Gastrocnemius medialis (tissue), 4 donors: ENCODE measurements at regions not wholly inside any gene's neighbourhood (a gene's known extent, or its start where the extent isn't known, plus 50 kb on each side); places are given as distances from the start of the nearest gene placed in this dataset.

Experiments used
- ATAC-seq, 2 donors: fragments of 150-250 bp; one replicate each; pipeline ENCODE4 v1.9.1; 2016
- DNase-seq, 2 donors: peaks; one replicate each; pipeline ENCODE4 v3.0.0-alpha.2; 2019
- H3K27ac ChIP-seq, 4 donors: fragments of 200-600 bp; sonication (generic); 1 replicate in 1 of 4; 2 replicates in 3 of 4; pipeline ENCODE4 v1.5.1; 2016 to 2018; ENCODE audit warnings: mild to moderate bottlenecking in 2 of 4, moderate library complexity in 1 of 4
- H3K27me3 ChIP-seq, 3 donors: fragments of 200-600 bp; sonication (generic) in 2 of 3; 1 replicate in 1 of 3; 2 replicates in 2 of 3; pipeline versions ENCODE4 v1.5.1 to v1.6.0; 2016 to 2019; ENCODE audit warnings: mild to moderate bottlenecking in 1 of 3, moderate library complexity in 1 of 3
- H3K36me3 ChIP-seq, 2 donors: fragments of 200-600 bp; sonication (generic) in 1 of 2; one replicate each; pipeline ENCODE4 v1.5.1; 2017 to 2018
- H3K4me1 ChIP-seq, 2 donors: fragments of 200-600 bp; sonication (generic) in 1 of 2; one replicate each; pipeline ENCODE4 v1.5.1; 2016 to 2017; ENCODE audit warnings: mild to moderate bottlenecking in 2 of 2
- H3K4me3 ChIP-seq, 4 donors: fragments of 200-600 bp; sonication (generic) in 3 of 4; 1 replicate in 1 of 4; 2 replicates in 3 of 4; pipeline ENCODE4 v1.5.1; 2016 to 2019; ENCODE audit warnings: mild to moderate bottlenecking in 2 of 4
- H3K9me3 ChIP-seq, 3 donors: fragments of 200-600 bp; sonication (generic) in 2 of 3; 1 replicate in 1 of 3; 2 replicates in 2 of 3; pipeline ENCODE4 v1.5.1; 2016 to 2019
- CTCF ChIP-seq, 5 experiments: fragments of 450-650 bp in 3 of 5; fragments of 200-600 bp in 2 of 5; sonication (generic) in 2 of 5; IDR thresholded peaks in 4 of 5; conservative IDR thresholded peaks in 1 of 5; 1 replicate in 4 of 5; 2 replicates in 1 of 5; pipeline ENCODE4 v1.5.1; 2016 to 2019; ENCODE audit warnings: antibody characterized with exemption in 5 of 5, mild to moderate bottlenecking in 3 of 5, moderate library complexity in 3 of 5
- POLR2A ChIP-seq, 2 donors: fragments of 450-650 bp; IDR thresholded peaks; one replicate each; pipeline ENCODE4 v1.6.1; 2017; ENCODE audit warnings: antibody characterized with exemption in 2 of 2, mild to moderate bottlenecking in 2 of 2, moderate library complexity in 2 of 2
- in situ Hi-C, 4 donors: fragments of 200-750 bp; cut with MboI; loops; one replicate each; pipeline versions ENCODE4 v1.15.0 to v1.8.0; 2017; ENCODE audit warnings: low sequenced_read_pairs in 4 of 4
- intact Hi-C: fragments of 100-400 bp; cut with DNase I; formaldehyde crosslinking; loops from one replicate; pipeline ENCODE4 v1.15.1; 2023; ENCODE audit warnings: low total_unique reads

DNA sequence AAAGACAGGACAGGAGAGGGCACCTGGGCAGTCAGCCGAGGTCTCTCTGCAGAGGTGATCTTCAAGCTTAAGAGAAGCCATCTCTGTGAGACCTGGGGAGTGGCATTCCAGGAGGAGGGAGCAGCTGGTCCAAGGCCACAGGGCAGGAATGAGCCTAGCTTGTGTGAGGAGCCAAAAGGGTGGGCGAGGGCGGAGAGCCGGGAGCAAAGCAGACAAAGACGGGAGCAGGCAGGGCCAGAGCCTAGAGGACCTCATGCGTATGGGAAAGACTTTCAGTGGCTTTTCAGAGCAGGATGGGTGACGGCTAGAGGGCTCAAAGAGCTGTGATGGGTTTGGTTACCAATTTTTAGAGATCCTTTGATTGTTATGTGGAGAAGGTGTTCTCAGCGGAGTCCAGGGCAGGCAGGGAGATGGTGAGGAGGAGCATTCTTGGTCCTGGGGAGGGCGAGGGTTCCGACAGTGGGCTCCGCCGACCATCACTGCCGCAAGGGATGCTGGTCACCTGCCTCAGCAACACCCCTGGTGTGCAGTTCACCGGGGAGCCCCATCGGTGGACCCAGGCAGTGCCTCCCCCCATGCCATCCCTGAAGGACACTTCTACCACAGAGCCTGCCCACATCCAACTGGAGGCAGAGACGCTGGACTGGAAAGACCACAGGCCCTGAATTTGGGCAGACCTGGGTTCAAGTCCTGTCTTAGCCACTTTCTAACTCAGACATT, 122.9 kb upstream of the IRF2BP2 start:
- intact Hi-C loops = no loop called here
- ATAC-seq = no peak

DNA sequence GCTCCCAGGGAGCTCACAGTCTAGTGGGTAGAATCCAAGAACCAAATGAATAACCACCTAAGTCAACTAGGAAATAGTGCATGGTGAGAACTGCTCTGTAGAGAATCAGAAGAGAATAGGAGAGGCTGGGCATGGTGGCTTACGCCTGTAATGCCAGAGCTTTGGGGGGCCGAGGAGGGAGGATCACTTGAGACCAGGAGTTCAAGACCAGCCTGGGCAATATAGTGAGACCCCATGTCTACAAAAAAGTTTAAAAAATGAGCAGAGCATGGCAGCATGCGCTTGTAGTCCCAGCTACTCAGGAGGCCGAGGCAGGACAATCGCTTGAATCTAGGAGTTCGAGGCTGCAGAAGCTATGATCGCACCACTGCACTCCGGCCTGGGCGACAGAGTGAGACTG, 122.3 kb upstream of the IRF2BP2 start:
- no peaks in the 10 kb centered on the region for H3K36me3 ChIP-seq
- no peak overlapping the region for H3K27ac ChIP-seq
- no peak for DNase-seq
- intact Hi-C loops = no loop called here
- no peak for TF ChIP-seq POLR2A (IDR thresholded peaks at IDR 0.05)
- TF ChIP-seq CTCF (IDR thresholded peaks at IDR 0.05 in 4 of 5, conservative IDR thresholded peaks at IDR 0.05 in 1 of 5) = no peak
- H3K27me3 ChIP-seq = no peaks in the 10 kb centered on the region
- H3K4me1 ChIP-seq = peaks cover 14 to 24% of the 10 kb centered on the region in 2 donors
- no peak for ATAC-seq
- no peaks in the 10 kb centered on the region for H3K9me3 ChIP-seq
- in situ Hi-C loops = loop anchor here in 3 of 4 donors (25.0 kb wide), 5 partner anchors 105 to 355 kb away; partner anchors contain the start of gene TARBP1 (in 1 of the 3)
- H3K4me3 ChIP-seq = no peak overlapping the region

More for the DNA sequence above, 122.9 kb upstream of the IRF2BP2 start:
- H3K27ac ChIP-seq = no peak overlapping the region
- no peaks in the 10 kb centered on the region for H3K36me3 ChIP-seq
- no peak overlapping the region for H3K4me3 ChIP-seq
- H3K4me1 ChIP-seq = peaks cover 8 to 18% of the 10 kb centered on the region in 2 donors
- no peaks in the 10 kb centered on the region for H3K27me3 ChIP-seq
- H3K9me3 ChIP-seq = no peaks in the 10 kb centered on the region
- TF ChIP-seq POLR2A (IDR thresholded peaks at IDR 0.05) = no peak
- no peak for TF ChIP-seq CTCF (IDR thresholded peaks at IDR 0.05 in 4 of 5, conservative IDR thresholded peaks at IDR 0.05 in 1 of 5)
- in situ Hi-C loops = loop anchor here in 3 of 4 donors (25.0 kb wide), 5 partner anchors 104 to 354 kb away; partner anchors contain the start of gene TARBP1 (in 1 of the 3)
- DNase-seq = no peak

DNA sequence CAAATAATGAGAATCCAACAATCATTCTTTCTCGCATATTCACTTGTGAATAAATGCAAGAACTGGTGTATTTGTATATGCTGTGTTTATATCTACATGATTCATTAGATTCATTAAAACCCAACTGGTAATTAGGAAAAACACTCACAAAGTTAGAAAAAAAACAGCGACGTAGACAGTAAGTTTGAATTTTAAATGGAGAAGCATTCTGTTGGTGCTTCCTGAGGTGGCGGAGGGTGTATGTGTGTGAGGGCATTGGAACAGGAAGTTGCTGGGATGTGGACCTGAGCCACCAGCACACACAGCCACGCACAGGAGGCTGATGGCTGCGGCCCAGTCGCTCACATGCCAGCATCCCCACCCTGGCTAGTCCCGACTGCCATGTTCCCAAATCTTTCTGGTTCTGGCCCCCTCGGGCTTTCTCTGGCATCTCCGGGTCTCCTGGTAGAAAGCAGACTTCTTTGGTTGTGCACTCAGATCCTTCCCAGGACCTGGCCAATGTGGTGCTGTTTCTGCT, 121.6 kb upstream of the IRF2BP2 start:
- no peak for ATAC-seq
- in situ Hi-C loops = loop anchor here in 3 of 4 donors (25.0 kb wide), 5 partner anchors 106 to 356 kb away; partner anchors contain the start of gene TARBP1 (in 1 of the 3)
- no peak overlapping the region for H3K27ac ChIP-seq

GRCh38 chr1:234730770-234731568, 121.0 kb upstream of the IRF2BP2 start:
- intact Hi-C loops = no loop called here
- DNase-seq (no peak), ATAC-seq (no peak)
- Histone ChIP-seq H3K9me3 (no peaks in the 10 kb centered on the region), H3K27me3 (no peaks in the 10 kb centered on the region), H3K4me1 (peaks cover 27 to 37% of the 10 kb centered on the region in 2 donors), H3K4me3 (no peak overlapping the region), H3K27ac (no peak overlapping the region), H3K36me3 (no peaks in the 10 kb centered on the region)
- TF ChIP-seq POLR2A (IDR thresholded peaks at IDR 0.05) (no peak), CTCF (IDR thresholded peaks at IDR 0.05 in 4 of 5, conservative IDR thresholded peaks at IDR 0.05 in 1 of 5) (no peak)
- in situ Hi-C loops = loop anchor here in 3 of 4 donors (25.0 kb wide), 5 partner anchors 106 to 356 kb away; partner anchors contain the start of gene TARBP1 (in 1 of the 3)

More for the DNA sequence above, 121.6 kb upstream of the IRF2BP2 start:
- peaks cover 20 to 30% of the 10 kb centered on the region in 2 donors for H3K4me1 ChIP-seq
- H3K27me3 ChIP-seq = no peaks in the 10 kb centered on the region
- H3K36me3 ChIP-seq = no peaks in the 10 kb centered on the region
- no peak for DNase-seq
- no peak for TF ChIP-seq POLR2A (IDR thresholded peaks at IDR 0.05)
- H3K4me3 ChIP-seq = no peak overlapping the region
- intact Hi-C loops = no loop called here
- no peaks in the 10 kb centered on the region for H3K9me3 ChIP-seq

GRCh38 chr1:234730475-234730769, 120.4 kb upstream of the IRF2BP2 start:
- in situ Hi-C loops = loop anchor here in 3 of 4 donors (25.0 kb wide), 5 partner anchors 107 to 357 kb away; partner anchors contain the start of gene TARBP1 (in 1 of the 3)
- TF ChIP-seq POLR2A (IDR thresholded peaks at IDR 0.05) = no peak
- no peak for TF ChIP-seq CTCF (IDR thresholded peaks at IDR 0.05 in 4 of 5, conservative IDR thresholded peaks at IDR 0.05 in 1 of 5)
- intact Hi-C loops = no loop called here

More at GRCh38 chr1:234730475-234730769, 120.4 kb upstream of the IRF2BP2 start:
- Histone ChIP-seq H3K4me3 (no peak overlapping the region), H3K9me3 (no peaks in the 10 kb centered on the region), H3K27ac (no peak overlapping the region), H3K36me3 (no peaks in the 10 kb centered on the region), H3K4me1 (peaks cover 32 to 43% of the 10 kb centered on the region in 2 donors), H3K27me3 (no peaks in the 10 kb centered on the region)
- no peak for ATAC-seq
- DNase-seq = no peak
